HepG2 (cell line): ENCODE measurements at regions not wholly inside any gene's neighbourhood (a gene's known extent, or its start where the extent isn't known, plus 50 kb on each side); places are given as distances from the start of the nearest gene placed in this dataset.

Source experiments
- HOXA3 ChIP-seq: sonication (generic); formaldehyde crosslinking; IDR thresholded peaks from 2 replicates; pipeline ENCODE4 v1.5.0; 2020; ENCODE audit warnings: missing genetic modification reagents
- NCOA2 ChIP-seq: sonication (generic); formaldehyde crosslinking; IDR thresholded peaks from 2 replicates; pipeline ENCODE4 v1.8.0; 2022; ENCODE audit warnings: inconsistent platforms
- SRSF4 ChIP-seq: fragments of 200-400 bp; formaldehyde crosslinking; IDR thresholded peaks from one replicate; pipeline ENCODE4 v1.6.1; 2018; ENCODE audit warnings: mild to moderate bottlenecking, low read depth, low read length, moderate library complexity; ENCODE audit not compliant: poor library complexity, severe bottlenecking
- TARDBP ChIP-seq: sonication (generic); formaldehyde crosslinking; IDR thresholded peaks from 2 replicates; pipeline ENCODE4 v1.8.0; 2022; ENCODE audit warnings: mild to moderate bottlenecking, missing genetic modification reagents
- U2AF2 ChIP-seq: fragments of 200-400 bp; formaldehyde crosslinking; IDR thresholded peaks from 2 replicates; pipeline ENCODE4 v1.6.1; 2017; ENCODE audit warnings: low read depth, mild to moderate bottlenecking, low read length
- ZBTB7A ChIP-seq: sonication (generic); formaldehyde crosslinking; IDR thresholded peaks from 2 replicates; pipeline ENCODE4 v1.8.0; 2022; ENCODE audit warnings: mild to moderate bottlenecking, missing genetic modification reagents
- ZNF441 ChIP-seq: sonication (generic); formaldehyde crosslinking; IDR thresholded peaks from 2 replicates; pipeline ENCODE4 v1.7.0; 2021; ENCODE audit warnings: missing genetic modification reagents, borderline replicate concordance
- TF ChIP-seq, protein P1 (sequence below): sonication (generic); formaldehyde crosslinking; IDR thresholded peaks from 2 replicates; pipeline ENCODE4; 2020; ENCODE audit warnings: missing genetic modification reagents, mild to moderate bottlenecking, borderline replicate concordance
- TF ChIP-seq, protein P2 (sequence below): sonication (generic); formaldehyde crosslinking; IDR thresholded peaks from 2 replicates; pipeline ENCODE4 v1.9.0; 2021; ENCODE audit warnings: mild to moderate bottlenecking, missing genetic modification reagents
- TF ChIP-seq, protein P3 (sequence below): sonication (generic); formaldehyde crosslinking; IDR thresholded peaks from 2 replicates; pipeline ENCODE4 v1.4.0; 2020; ENCODE audit warnings: missing genetic modification reagents; ENCODE audit errors: not compliant biosample characterization
- TF ChIP-seq, protein P4 (sequence below): sonication (generic); IDR thresholded peaks from 2 replicates; pipeline ENCODE4 v1.6.1; 2016; ENCODE audit warnings: low read depth, borderline replicate concordance
- TF ChIP-seq, protein P5 (sequence below): IDR thresholded peaks from 2 replicates; pipeline ENCODE4 v1.6.1; 2016; ENCODE audit warnings: mild to moderate bottlenecking

DNA sequence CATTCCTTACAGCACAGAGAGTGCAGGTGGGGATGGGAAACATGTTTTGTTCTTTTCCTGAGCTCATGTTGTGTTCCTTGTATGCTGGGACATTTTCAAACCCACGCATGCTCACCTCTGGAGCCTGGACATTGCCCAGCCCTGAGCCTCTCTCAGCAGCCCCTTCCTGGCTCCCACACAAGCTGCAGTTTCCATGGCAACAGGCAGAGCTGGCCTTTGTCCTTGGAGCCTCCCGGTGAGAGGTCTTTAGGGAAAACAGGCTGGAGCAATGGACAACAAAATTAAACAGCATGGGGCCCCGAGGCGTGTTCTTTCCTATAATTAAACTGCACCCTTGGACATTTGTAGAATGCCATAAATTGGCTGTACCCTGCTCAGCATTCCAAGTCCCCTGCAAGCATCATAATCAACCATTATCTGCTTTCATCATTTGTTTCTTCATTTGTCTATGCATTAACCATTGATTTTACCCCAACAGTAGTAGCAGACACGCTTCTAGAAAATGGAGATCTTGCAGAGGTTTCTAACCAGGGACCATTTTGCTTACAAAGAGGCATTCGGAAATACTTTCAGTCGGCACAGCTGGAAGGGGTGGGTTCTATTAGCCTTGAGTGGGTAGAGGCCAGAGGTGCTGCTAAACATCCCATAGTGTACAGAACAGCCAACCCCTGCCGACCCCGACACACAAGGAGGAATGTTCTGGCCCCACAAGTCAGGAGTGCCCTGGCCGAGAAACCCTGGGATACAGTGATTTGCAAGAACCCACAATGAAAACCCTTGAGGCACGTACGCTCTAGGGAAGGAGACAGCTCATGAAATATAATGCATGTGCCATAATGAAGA, 133.4 kb upstream of the PEG3 start (continued):
- TF ChIP-seq, protein P1, sequence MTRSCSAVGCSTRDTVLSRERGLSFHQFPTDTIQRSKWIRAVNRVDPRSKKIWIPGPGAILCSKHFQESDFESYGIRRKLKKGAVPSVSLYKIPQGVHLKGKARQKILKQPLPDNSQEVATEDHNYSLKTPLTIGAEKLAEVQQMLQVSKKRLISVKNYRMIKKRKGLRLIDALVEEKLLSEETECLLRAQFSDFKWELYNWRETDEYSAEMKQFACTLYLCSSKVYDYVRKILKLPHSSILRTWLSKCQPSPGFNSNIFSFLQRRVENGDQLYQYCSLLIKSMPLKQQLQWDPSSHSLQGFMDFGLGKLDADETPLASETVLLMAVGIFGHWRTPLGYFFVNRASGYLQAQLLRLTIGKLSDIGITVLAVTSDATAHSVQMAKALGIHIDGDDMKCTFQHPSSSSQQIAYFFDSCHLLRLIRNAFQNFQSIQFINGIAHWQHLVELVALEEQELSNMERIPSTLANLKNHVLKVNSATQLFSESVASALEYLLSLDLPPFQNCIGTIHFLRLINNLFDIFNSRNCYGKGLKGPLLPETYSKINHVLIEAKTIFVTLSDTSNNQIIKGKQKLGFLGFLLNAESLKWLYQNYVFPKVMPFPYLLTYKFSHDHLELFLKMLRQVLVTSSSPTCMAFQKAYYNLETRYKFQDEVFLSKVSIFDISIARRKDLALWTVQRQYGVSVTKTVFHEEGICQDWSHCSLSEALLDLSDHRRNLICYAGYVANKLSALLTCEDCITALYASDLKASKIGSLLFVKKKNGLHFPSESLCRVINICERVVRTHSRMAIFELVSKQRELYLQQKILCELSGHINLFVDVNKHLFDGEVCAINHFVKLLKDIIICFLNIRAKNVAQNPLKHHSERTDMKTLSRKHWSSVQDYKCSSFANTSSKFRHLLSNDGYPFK (CRISPR knock-in tag) = no peak
- TF ChIP-seq, protein P2, sequence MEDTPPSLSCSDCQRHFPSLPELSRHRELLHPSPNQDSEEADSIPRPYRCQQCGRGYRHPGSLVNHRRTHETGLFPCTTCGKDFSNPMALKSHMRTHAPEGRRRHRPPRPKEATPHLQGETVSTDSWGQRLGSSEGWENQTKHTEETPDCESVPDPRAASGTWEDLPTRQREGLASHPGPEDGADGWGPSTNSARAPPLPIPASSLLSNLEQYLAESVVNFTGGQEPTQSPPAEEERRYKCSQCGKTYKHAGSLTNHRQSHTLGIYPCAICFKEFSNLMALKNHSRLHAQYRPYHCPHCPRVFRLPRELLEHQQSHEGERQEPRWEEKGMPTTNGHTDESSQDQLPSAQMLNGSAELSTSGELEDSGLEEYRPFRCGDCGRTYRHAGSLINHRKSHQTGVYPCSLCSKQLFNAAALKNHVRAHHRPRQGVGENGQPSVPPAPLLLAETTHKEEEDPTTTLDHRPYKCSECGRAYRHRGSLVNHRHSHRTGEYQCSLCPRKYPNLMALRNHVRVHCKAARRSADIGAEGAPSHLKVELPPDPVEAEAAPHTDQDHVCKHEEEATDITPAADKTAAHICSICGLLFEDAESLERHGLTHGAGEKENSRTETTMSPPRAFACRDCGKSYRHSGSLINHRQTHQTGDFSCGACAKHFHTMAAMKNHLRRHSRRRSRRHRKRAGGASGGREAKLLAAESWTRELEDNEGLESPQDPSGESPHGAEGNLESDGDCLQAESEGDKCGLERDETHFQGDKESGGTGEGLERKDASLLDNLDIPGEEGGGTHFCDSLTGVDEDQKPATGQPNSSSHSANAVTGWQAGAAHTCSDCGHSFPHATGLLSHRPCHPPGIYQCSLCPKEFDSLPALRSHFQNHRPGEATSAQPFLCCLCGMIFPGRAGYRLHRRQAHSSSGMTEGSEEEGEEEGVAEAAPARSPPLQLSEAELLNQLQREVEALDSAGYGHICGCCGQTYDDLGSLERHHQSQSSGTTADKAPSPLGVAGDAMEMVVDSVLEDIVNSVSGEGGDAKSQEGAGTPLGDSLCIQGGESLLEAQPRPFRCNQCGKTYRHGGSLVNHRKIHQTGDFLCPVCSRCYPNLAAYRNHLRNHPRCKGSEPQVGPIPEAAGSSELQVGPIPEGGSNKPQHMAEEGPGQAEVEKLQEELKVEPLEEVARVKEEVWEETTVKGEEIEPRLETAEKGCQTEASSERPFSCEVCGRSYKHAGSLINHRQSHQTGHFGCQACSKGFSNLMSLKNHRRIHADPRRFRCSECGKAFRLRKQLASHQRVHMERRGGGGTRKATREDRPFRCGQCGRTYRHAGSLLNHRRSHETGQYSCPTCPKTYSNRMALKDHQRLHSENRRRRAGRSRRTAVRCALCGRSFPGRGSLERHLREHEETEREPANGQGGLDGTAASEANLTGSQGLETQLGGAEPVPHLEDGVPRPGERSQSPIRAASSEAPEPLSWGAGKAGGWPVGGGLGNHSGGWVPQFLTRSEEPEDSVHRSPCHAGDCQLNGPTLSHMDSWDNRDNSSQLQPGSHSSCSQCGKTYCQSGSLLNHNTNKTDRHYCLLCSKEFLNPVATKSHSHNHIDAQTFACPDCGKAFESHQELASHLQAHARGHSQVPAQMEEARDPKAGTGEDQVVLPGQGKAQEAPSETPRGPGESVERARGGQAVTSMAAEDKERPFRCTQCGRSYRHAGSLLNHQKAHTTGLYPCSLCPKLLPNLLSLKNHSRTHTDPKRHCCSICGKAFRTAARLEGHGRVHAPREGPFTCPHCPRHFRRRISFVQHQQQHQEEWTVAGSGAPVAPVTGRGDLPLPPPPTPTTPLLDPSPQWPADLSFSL (CRISPR knock-in tag) = no peak
- no peak for TF ChIP-seq ZNF441
- peak; percentile 71 for TF ChIP-seq NCOA2 (CRISPR knock-in tag)
- no peak for TF ChIP-seq SRSF4
- no peak for TF ChIP-seq U2AF2
- TF ChIP-seq, protein P3, sequence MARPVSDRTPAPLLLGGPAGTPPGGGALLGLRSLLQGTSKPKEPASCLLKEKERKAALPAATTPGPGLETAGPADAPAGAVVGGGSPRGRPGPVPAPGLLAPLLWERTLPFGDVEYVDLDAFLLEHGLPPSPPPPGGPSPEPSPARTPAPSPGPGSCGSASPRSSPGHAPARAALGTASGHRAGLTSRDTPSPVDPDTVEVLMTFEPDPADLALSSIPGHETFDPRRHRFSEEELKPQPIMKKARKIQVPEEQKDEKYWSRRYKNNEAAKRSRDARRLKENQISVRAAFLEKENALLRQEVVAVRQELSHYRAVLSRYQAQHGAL (CRISPR knock-in tag) = no peak
- peak; percentile 59; the same call in 1 of the 2 replicates for TF ChIP-seq TARDBP (CRISPR knock-in tag)
- TF ChIP-seq, protein P4, sequence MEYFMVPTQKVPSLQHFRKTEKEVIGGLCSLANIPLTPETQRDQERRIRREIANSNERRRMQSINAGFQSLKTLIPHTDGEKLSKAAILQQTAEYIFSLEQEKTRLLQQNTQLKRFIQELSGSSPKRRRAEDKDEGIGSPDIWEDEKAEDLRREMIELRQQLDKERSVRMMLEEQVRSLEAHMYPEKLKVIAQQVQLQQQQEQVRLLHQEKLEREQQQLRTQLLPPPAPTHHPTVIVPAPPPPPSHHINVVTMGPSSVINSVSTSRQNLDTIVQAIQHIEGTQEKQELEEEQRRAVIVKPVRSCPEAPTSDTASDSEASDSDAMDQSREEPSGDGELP = 0 out of 2 replicates have a peak, but pooled peaks have one; percentile 10
- TF ChIP-seq ZBTB7A = no peak
- no peak; the same call in 1 of the 2 replicates for TF ChIP-seq HOXA3 (CRISPR knock-in tag)
- TF ChIP-seq, protein P5, sequence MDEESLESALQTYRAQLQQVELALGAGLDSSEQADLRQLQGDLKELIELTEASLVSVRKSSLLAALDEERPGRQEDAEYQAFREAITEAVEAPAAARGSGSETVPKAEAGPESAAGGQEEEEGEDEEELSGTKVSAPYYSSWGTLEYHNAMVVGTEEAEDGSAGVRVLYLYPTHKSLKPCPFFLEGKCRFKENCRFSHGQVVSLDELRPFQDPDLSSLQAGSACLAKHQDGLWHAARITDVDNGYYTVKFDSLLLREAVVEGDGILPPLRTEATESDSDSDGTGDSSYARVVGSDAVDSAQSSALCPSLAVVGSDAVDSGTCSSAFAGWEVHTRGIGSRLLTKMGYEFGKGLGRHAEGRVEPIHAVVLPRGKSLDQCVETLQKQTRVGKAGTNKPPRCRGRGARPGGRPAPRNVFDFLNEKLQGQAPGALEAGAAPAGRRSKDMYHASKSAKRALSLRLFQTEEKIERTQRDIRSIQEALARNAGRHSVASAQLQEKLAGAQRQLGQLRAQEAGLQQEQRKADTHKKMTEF (CRISPR knock-in tag) = peak; percentile 57
